ENCODE measurements at regions not wholly inside any gene's neighbourhood (a gene's known extent, or its start where the extent isn't known, plus 50 kb on each side); places are given as distances from the start of the nearest gene placed in this dataset.

- TF ChIP-seq ATF2 (CRISPR knock-in tag; IDR thresholded peaks at IDR 0.05; ENCODE audit: borderline replicate concordance, low read depth) (no peak), CTCF (IDR thresholded peaks at IDR 0.05) (no peak), TP53 (CRISPR knock-in tag; IDR thresholded peaks at IDR 0.05) (no peak), ZMAT4 (CRISPR knock-in tag; IDR thresholded peaks at IDR 0.05) (no peak), E2F4 (CRISPR knock-in tag; IDR thresholded peaks at IDR 0.05; ENCODE audit: borderline replicate concordance, low read depth) (no peak), ESRRA (CRISPR knock-in tag; IDR thresholded peaks at IDR 0.05; ENCODE audit: borderline replicate concordance) (no peak), ZNF121 (CRISPR knock-in tag; IDR thresholded peaks at IDR 0.05) (no peak), MXD4 (CRISPR knock-in tag; IDR thresholded peaks at IDR 0.05; ENCODE audit: borderline replicate concordance) (no peak), NR1H2 (CRISPR knock-in tag; IDR thresholded peaks at IDR 0.05) (no peak), SP1 (CRISPR knock-in tag; conservative IDR thresholded peaks at IDR 0.05) (no peak), JUN (CRISPR knock-in tag; IDR thresholded peaks at IDR 0.05) (no peak), ZNF138 (CRISPR knock-in tag; conservative IDR thresholded peaks at IDR 0.05) (no peak), ZNF281 (CRISPR knock-in tag; IDR thresholded peaks at IDR 0.05) (no peak)
These were observed 252.9 kb upstream of the PAPPA start for GRCh38 chr9:115900698-115901097.
